ENCODE measurements at regions not wholly inside any gene's neighbourhood (a gene's known extent, or its start where the extent isn't known, plus 50 kb on each side); places are given as distances from the start of the nearest gene placed in this dataset.
A peak's percentile ranks its signal among the peaks of the same experiment; 100 is the strongest.

GRCh38 chr5:8058616-8059190 lies 189.8 kb downstream of the MTRR start:
- Histone ChIP-seq H3K9ac (ENCODE audit: extremely low read depth, low read length, poor library complexity, severe bottlenecking) (no peak overlapping the region), H3K9me3 (ENCODE audit: control insufficient read depth, low read length) (no peaks in the 10 kb centered on the region), H3K36me3 (ENCODE audit: control insufficient read depth, insufficient read depth, low read length) (no peaks in the 10 kb centered on the region), H3K27ac (ENCODE audit: low read depth, low read length) (no peak overlapping the region), H3K27me3 (ENCODE audit: control insufficient read depth, insufficient read depth, low read length, poor library complexity, severe bottlenecking) (no peaks in the 10 kb centered on the region), H3K4me1 (ENCODE audit: control insufficient read depth, insufficient read depth, low read length) (no peaks in the 10 kb centered on the region), H3K4me3 (ENCODE audit: low read length) (no peak overlapping the region)
- Mint-ChIP-seq H3K36me3 (ENCODE audit: low read depth) (no peaks in the 10 kb centered on the region), H3K27ac (no peak overlapping the region), H3K4me1 (peaks cover 12% of the 10 kb centered on the region), H3K27me3 (ENCODE audit: insufficient read depth) (no peaks in the 10 kb centered on the region), H3K9me3 (no peaks in the 10 kb centered on the region), H3K4me3 (no peak overlapping the region)
- no peak for TF ChIP-seq CTCF (conservative IDR thresholded peaks at IDR 0.05)
- WGBS, 2 experiments (ENCODE audit: insufficient coverage in 1 of 2, insufficient read length in 1 of 2): 93 to 96% methylated on average over 11 to 16 of the region's 16 CpGs
- DNase-seq: no peak

DNA sequence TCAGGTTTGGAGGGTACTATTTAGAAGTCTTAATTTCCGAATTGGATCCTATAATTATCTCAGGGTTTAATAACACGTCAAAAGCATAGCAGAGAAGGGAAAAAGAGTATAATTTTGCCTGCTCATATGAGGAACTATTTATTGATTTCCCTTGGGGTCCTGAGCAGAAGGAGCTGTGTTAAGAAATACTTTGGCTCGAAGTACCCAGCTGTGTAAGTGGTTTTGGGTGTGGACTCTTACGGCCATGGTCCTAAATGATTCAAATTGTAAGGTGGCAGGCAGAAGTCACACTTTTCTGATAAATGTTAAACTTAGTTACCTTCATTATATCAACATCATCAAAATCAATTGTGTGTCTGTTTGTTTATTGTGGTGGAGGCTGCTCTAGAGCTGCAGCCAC lies 190.4 kb downstream of the MTRR start:
- no peaks in the 10 kb centered on the region for H3K9me3 Mint-ChIP-seq
- no peaks in the 10 kb centered on the region for H3K4me1 ChIP-seq (ENCODE audit: control insufficient read depth, insufficient read depth, low read length)

GRCh38 chr5:8060235-8060952 lies 191.4 kb downstream of the MTRR start:
- Mint-ChIP-seq H3K36me3 (ENCODE audit: low read depth) (no peaks in the 10 kb centered on the region), H3K4me1 (peaks cover 17% of the 10 kb centered on the region), H3K9me3 (no peaks in the 10 kb centered on the region), H3K4me3 (no peak overlapping the region), H3K27me3 (ENCODE audit: insufficient read depth) (no peaks in the 10 kb centered on the region), H3K27ac (no peak overlapping the region)
- no peak overlapping the region for H3K9ac ChIP-seq (ENCODE audit: extremely low read depth, low read length, poor library complexity, severe bottlenecking)
- no peaks in the 10 kb centered on the region for H3K36me3 ChIP-seq (ENCODE audit: control insufficient read depth, insufficient read depth, low read length)
- 82 to 85% methylated on average over 5 to 11 of the region's 11 CpGs for WGBS, 2 experiments (ENCODE audit: insufficient coverage in 1 of 2, insufficient read length in 1 of 2)
- H3K27me3 ChIP-seq (ENCODE audit: control insufficient read depth, insufficient read depth, low read length, poor library complexity, severe bottlenecking): no peaks in the 10 kb centered on the region
- DNase-seq: no peak
- no peak overlapping the region for H3K4me3 ChIP-seq (ENCODE audit: low read length)
- no peak for TF ChIP-seq CTCF (conservative IDR thresholded peaks at IDR 0.05)
- no peaks in the 10 kb centered on the region for H3K9me3 ChIP-seq (ENCODE audit: control insufficient read depth, low read length)
- no peaks in the 10 kb centered on the region for H3K4me1 ChIP-seq (ENCODE audit: control insufficient read depth, insufficient read depth, low read length)
- H3K27ac ChIP-seq (ENCODE audit: low read depth, low read length): peak overlapping the region; percentile 41

More for the DNA sequence above, 190.4 kb downstream of the MTRR start:
- WGBS, 2 experiments (ENCODE audit: insufficient coverage in 1 of 2, insufficient read length in 1 of 2): 92 to 100% methylated on average over 1 to 4 of the region's 4 CpGs
- Histone ChIP-seq H3K27ac (ENCODE audit: low read depth, low read length) (no peak overlapping the region), H3K9me3 (ENCODE audit: control insufficient read depth, low read length) (no peaks in the 10 kb centered on the region), H3K27me3 (ENCODE audit: control insufficient read depth, insufficient read depth, low read length, poor library complexity, severe bottlenecking) (no peaks in the 10 kb centered on the region), H3K9ac (ENCODE audit: extremely low read depth, low read length, poor library complexity, severe bottlenecking) (no peak overlapping the region), H3K4me3 (ENCODE audit: low read length) (no peak overlapping the region), H3K36me3 (ENCODE audit: control insufficient read depth, insufficient read depth, low read length) (no peaks in the 10 kb centered on the region)
- H3K36me3 Mint-ChIP-seq (ENCODE audit: low read depth): no peaks in the 10 kb centered on the region
- H3K27ac Mint-ChIP-seq: no peak overlapping the region
- TF ChIP-seq CTCF (conservative IDR thresholded peaks at IDR 0.05): no peak
- DNase-seq: no peak
- no peaks in the 10 kb centered on the region for H3K27me3 Mint-ChIP-seq (ENCODE audit: insufficient read depth)
- no peak overlapping the region for H3K4me3 Mint-ChIP-seq
- H3K4me1 Mint-ChIP-seq: peaks cover 12% of the 10 kb centered on the region

Measured in endodermal cell (in vitro differentiated cells).